AG09309 (cell line): ENCODE measurements at regions not wholly inside any gene's neighbourhood (a gene's known extent, or its start where the extent isn't known, plus 50 kb on each side); places are given as distances from the start of the nearest gene placed in this dataset.
"Not testable (repeated sequence)": the region's sequence is repeated elsewhere in the genome, so short reads cannot be mapped to it uniquely, and the experiment has no call there.

Experiments used
- DNase-seq: peaks from one replicate; pipeline ENCODE4 v3.0.0-alpha.2; 2010; ENCODE audit warnings: low read depth
- H3K4me3 ChIP-seq: 2 replicates; pipeline ENCODE4 v1.5.1; 2011; ENCODE audit warnings: mild to moderate bottlenecking, low read depth, low read length, moderate library complexity; ENCODE audit not compliant: control insufficient read depth
- TF ChIP-seq, protein P1 (sequence below): IDR thresholded peaks from 2 replicates; pipeline ENCODE4 v1.5.1; 2011; ENCODE audit warnings: mild to moderate bottlenecking, low read depth, low read length, inconsistent platforms; ENCODE audit not compliant: insufficient read depth, control insufficient read depth; ENCODE audit errors: missing control alignments

DNA sequence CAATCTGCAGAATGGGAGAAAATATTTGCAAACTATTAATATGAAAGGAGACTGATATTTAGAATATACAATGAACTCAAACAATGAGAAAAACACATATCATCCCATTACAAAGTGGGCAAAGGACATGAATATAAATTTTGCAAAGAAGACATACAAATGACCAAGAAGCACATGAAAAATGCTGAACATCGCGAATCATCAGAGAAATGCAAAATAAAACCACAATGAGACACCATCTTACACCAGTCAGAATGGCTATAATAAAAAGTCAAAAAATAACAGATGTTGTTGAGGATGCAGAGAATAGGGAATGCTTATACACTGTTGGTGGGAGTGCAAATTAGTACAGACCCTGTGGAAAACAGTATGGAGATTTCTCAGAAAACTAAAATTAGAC lies 83.6 kb downstream of the RAP2B start:
- DNase-seq: no peak
- no peak overlapping the region for H3K4me3 ChIP-seq
- TF ChIP-seq, protein P1, sequence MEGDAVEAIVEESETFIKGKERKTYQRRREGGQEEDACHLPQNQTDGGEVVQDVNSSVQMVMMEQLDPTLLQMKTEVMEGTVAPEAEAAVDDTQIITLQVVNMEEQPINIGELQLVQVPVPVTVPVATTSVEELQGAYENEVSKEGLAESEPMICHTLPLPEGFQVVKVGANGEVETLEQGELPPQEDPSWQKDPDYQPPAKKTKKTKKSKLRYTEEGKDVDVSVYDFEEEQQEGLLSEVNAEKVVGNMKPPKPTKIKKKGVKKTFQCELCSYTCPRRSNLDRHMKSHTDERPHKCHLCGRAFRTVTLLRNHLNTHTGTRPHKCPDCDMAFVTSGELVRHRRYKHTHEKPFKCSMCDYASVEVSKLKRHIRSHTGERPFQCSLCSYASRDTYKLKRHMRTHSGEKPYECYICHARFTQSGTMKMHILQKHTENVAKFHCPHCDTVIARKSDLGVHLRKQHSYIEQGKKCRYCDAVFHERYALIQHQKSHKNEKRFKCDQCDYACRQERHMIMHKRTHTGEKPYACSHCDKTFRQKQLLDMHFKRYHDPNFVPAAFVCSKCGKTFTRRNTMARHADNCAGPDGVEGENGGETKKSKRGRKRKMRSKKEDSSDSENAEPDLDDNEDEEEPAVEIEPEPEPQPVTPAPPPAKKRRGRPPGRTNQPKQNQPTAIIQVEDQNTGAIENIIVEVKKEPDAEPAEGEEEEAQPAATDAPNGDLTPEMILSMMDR: no peak

DNA sequence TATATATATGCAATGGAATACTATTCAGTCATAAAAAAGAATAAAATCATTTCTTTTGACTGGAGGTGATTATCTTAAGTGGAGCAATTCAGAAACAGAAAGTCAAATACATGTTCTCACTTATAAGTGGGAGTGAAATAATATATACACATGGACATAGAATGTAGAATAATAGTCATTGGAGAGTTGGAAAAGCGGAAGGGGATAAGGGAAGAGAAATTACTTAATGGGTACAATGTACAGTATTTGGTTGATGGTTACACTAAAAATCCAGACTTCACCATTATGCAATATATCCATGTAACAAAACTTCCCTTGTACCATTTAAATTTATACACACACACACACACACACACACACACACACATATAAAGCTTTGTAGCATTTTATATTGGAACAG lies 84.3 kb downstream of the RAP2B start:
- no peak for DNase-seq
- TF ChIP-seq, protein P1: no peak
- H3K4me3 ChIP-seq: no peak overlapping the region

DNA sequence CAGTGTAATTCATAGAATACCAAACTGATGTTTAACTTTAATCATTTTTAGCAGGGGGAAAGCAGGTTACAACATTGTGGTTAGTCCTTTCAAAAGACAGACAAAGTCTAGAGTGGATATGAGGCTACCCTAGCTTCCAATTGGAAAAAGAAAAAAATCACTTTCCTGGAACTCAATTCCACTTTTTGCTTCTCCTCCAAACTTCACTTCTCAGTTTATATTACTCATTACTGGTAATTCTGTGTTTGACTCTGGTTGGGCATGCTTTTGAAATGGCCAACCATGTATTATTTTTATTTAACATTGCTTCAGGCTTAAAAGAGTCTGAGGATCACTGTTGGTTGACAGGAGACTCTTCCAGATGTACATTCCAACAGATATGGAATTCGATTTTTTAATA lies 84.8 kb downstream of the RAP2B start:
- peak; percentile 81 for DNase-seq
- TF ChIP-seq, protein P1: no peak
- H3K4me3 ChIP-seq: no peak overlapping the region

DNA sequence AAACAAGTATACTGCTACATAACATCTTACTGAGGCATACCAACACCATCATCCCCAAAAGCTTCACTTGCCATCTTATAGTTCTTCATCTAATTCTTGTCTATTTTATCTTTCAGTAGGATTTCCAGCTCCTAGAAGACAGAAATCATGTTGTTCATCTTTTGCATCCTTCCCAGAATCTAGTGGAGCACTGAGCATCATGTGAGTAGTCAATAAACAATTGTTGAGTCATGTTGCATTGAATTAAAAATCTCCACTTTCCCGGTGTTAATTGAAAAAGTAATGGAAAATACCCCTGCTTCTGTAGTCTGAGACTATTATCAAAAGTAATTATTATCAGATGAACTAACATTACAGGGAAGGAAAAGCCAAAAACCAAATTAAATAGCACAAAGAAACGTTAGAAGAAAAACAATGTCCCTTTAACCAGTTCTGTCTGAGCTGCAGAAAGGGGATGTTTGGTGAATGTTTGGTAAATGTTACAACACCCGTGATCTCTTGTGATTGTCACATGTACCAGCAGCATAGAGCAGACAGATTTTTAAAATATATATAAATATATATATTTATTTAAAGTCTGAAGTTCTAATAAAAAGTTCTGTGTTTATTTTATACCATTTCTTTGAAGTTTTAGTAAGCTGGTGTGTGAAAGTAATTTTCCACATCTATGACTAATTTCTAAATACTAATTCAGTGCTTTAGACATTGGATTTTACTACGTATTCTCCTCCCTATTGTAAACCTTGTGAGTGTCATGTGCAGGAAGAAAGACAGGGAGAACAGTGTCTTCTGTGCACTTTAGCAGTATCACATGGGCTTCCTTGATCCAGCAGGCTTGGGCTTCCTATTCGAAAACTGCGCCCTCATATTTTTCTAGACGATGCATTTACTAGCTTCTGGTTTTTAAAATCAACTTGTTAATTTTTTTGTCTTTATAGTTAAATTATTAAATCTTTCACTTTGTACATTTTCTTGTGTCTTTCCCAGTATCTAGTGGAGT lies 85.6 kb downstream of the RAP2B start:
- TF ChIP-seq, protein P1: no peak
- no peak for DNase-seq
- no peak overlapping the region for H3K4me3 ChIP-seq

DNA sequence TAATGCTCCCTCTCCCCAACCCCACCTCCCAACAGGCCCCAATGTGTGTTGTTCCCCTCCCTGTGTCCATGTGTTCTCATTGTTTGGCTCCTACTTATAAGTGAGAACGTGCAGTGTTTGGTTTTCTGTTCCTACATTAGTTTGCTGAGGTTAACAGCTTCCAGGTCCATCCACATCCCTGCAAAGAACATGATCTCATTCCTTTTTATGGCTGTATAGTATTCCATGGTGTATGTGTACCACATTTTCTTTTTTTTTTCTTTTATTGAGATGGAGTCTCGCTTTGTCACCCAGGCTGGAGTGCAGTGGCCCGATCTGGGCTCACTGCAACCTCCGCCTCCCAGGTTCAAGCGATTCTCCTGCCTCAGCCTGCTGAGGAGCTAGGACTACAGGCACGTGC lies 86.8 kb downstream of the RAP2B start:
- not testable (repeated sequence) for H3K4me3 ChIP-seq, DNase-seq

DNA sequence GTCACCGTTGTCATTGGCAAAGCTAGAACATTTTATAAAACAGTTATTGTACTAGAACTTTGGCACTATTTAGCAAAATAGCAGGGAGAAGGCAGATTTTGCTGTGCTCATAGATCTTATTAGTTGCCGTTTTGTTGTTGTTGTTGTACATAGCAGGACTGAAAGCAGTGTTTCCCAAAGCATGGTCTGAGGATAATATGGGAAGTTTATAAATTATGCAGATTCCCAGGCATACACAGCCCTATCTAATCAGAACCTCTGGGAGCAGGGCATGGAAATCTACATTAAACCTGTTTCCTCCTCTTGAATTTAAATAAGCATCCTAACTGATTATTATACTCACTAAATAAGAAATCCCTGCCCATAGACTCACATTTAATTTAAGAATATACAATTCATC lies 87.9 kb downstream of the RAP2B start:
- TF ChIP-seq, protein P1: no peak
- H3K4me3 ChIP-seq: no peak overlapping the region
- DNase-seq: no peak

DNA sequence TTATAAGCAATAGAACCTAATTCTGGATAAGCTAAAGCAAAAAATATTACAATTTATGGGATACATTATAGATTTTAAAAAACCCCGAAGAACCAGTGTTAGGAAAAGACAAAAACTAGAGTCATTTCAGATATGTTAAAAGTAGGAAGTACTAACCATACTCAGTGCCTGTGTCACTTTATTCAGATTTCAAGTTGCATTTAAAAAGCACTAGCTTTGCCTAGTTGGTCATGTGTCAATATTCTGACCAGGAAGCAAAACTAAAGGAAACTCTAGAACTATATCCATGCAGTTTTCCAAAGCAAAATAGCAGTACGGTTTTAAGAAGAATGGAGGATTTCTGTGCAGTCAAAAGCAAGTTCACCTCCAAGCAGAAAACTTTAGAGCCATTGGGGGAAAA lies 88.4 kb downstream of the RAP2B start:
- TF ChIP-seq, protein P1: no peak
- no peak overlapping the region for H3K4me3 ChIP-seq
- no peak for DNase-seq
